Gastrocnemius medialis (tissue), 4 donors: ENCODE measurements at regions not wholly inside any gene's neighbourhood (a gene's known extent, or its start where the extent isn't known, plus 50 kb on each side); places are given as distances from the start of the nearest gene placed in this dataset.

ENCODE experiments used
- CTCF ChIP-seq, 5 experiments: fragments of 450-650 bp in 3 of 5; fragments of 200-600 bp in 2 of 5; sonication (generic) in 2 of 5; IDR thresholded peaks in 4 of 5; conservative IDR thresholded peaks in 1 of 5; 1 replicate in 4 of 5; 2 replicates in 1 of 5; pipeline ENCODE4 v1.5.1; 2016 to 2019; ENCODE audit warnings: antibody characterized with exemption in 5 of 5, mild to moderate bottlenecking in 3 of 5, moderate library complexity in 3 of 5
- POLR2A ChIP-seq, 2 donors: fragments of 450-650 bp; IDR thresholded peaks; one replicate each; pipeline ENCODE4 v1.6.1; 2017; ENCODE audit warnings: antibody characterized with exemption in 2 of 2, mild to moderate bottlenecking in 2 of 2, moderate library complexity in 2 of 2

GRCh38 chr5:130272837-130273236 is 368.6 kb downstream of the CHSY3 start:
- TF ChIP-seq CTCF (IDR thresholded peaks at IDR 0.05 in 4 of 5, conservative IDR thresholded peaks at IDR 0.05 in 1 of 5): no peak
- TF ChIP-seq POLR2A (IDR thresholded peaks at IDR 0.05): no peak
